GM19324 (cell line): ENCODE measurements at regions not wholly inside any gene's neighbourhood (a gene's known extent, or its start where the extent isn't known, plus 50 kb on each side); places are given as distances from the start of the nearest gene placed in this dataset.

Experiments used
- ATAC-seq: cut with Tn5 transposase; IDR thresholded peaks from one replicate; pipeline ENCODE4 v1.9.1; 2021; ENCODE audit warnings: mild to moderate bottlenecking, moderate library complexity; ENCODE audit not compliant: unreplicated experiment, low FRiP score

GRCh38 chr3:103025880-103026279 is 591.1 kb downstream of the ZPLD1 start:
- ATAC-seq: no peak

GRCh38 chr3:103033841-103034240 is 599.0 kb downstream of the ZPLD1 start:
- no peak for ATAC-seq

- no peak for ATAC-seq
Observed at GRCh38 chr3:103047640-103048039, 612.8 kb downstream of the ZPLD1 start.

GRCh38 chr3:103048068-103048722 is 613.4 kb downstream of the ZPLD1 start:
- ATAC-seq: peak; percentile 76

- ATAC-seq: no peak
Observed at GRCh38 chr3:103052236-103052830, 617.5 kb downstream of the ZPLD1 start.

GRCh38 chr3:103055021-103055520 is 620.3 kb downstream of the ZPLD1 start:
- no peak for ATAC-seq

- no peak for ATAC-seq
Observed at GRCh38 chr3:103056542-103056941, 621.7 kb downstream of the ZPLD1 start.

- ATAC-seq: no peak
Observed at GRCh38 chr3:103057003-103057402, 622.2 kb downstream of the ZPLD1 start.

GRCh38 chr3:103057487-103057886 is 622.7 kb downstream of the ZPLD1 start:
- ATAC-seq: no peak

GRCh38 chr3:103059432-103059831 is 624.6 kb downstream of the ZPLD1 start:
- no peak for ATAC-seq

GRCh38 chr3:103060242-103060641 is 625.4 kb downstream of the ZPLD1 start:
- no peak for ATAC-seq

GRCh38 chr3:103067963-103068362 is 633.1 kb downstream of the ZPLD1 start:
- ATAC-seq: no peak

- peak; percentile 45 for ATAC-seq
Observed at GRCh38 chr3:103075282-103075681, 640.5 kb downstream of the ZPLD1 start.

- no peak for ATAC-seq
Observed at GRCh38 chr3:103077910-103078309, 643.1 kb downstream of the ZPLD1 start.

- ATAC-seq: no peak
Observed at GRCh38 chr3:103082501-103082900, 647.7 kb downstream of the ZPLD1 start.

GRCh38 chr3:103083848-103084631 is 649.2 kb downstream of the ZPLD1 start:
- ATAC-seq: no peak

- peak; percentile 75 for ATAC-seq
Observed at GRCh38 chr3:103085465-103085864, 650.6 kb downstream of the ZPLD1 start.

GRCh38 chr3:103089758-103090157 is 654.9 kb downstream of the ZPLD1 start:
- no peak for ATAC-seq

- no peak for ATAC-seq
Observed at GRCh38 chr3:103105206-103105605, 670.4 kb downstream of the ZPLD1 start.

- ATAC-seq: no peak
Observed at GRCh38 chr3:103112273-103112672, 677.5 kb downstream of the ZPLD1 start.

GRCh38 chr3:103126115-103126514 is 691.3 kb downstream of the ZPLD1 start:
- ATAC-seq: peak; percentile 65
